Cardiac fibroblast (primary cell): ENCODE measurements at regions not wholly inside any gene's neighbourhood (a gene's known extent, or its start where the extent isn't known, plus 50 kb on each side); places are given as distances from the start of the nearest gene placed in this dataset.

Source experiments
- DNase-seq, 2 donors: peaks; one replicate each; pipeline versions ENCODE4 v3.0.0 to v3.0.0-alpha.2; 2010; ENCODE audit warnings: low read depth in 2 of 2
- H3K4me3 ChIP-seq, 2 donors: replicated peaks in 1 of 2; 1 replicate in 1 of 2; 2 replicates in 1 of 2; pipeline ENCODE4 v1.5.1; 2011; ENCODE audit warnings: low read depth in 2 of 2, low read length in 2 of 2, mild to moderate bottlenecking in 2 of 2, moderate library complexity in 1 of 2
- CTCF ChIP-seq: IDR thresholded peaks from one replicate; pipeline ENCODE4 v1.5.1; 2011; ENCODE audit warnings: low read depth, mild to moderate bottlenecking, low read length, inconsistent platforms

- no peak for DNase-seq
- no peak overlapping the region for H3K4me3 ChIP-seq
- TF ChIP-seq CTCF: no peak
Measured at GRCh38 chr18:73313476-73313875, 445.7 kb upstream of the NETO1 start.

- no peak overlapping the region for H3K4me3 ChIP-seq
- TF ChIP-seq CTCF: no peak
- no peak for DNase-seq
Measured at GRCh38 chr18:73296686-73297085, 428.9 kb upstream of the NETO1 start.

GRCh38 chr18:73292156-73292555 lies 424.4 kb upstream of the NETO1 start:
- no peak overlapping the region for H3K4me3 ChIP-seq
- TF ChIP-seq CTCF: no peak

GRCh38 chr18:73288813-73289212 lies 421.0 kb upstream of the NETO1 start:
- DNase-seq: no peak
- no peak for TF ChIP-seq CTCF
- no peak overlapping the region for H3K4me3 ChIP-seq

More at GRCh38 chr18:73292156-73292555, 424.4 kb upstream of the NETO1 start:
- DNase-seq: no peak

- H3K4me3 ChIP-seq: no peak overlapping the region
- TF ChIP-seq CTCF: no peak
- DNase-seq: no peak
Measured at GRCh38 chr18:73286584-73286983, 418.8 kb upstream of the NETO1 start.

GRCh38 chr18:73283788-73284187 lies 416.0 kb upstream of the NETO1 start:
- no peak for TF ChIP-seq CTCF
- no peak overlapping the region for H3K4me3 ChIP-seq
- DNase-seq: peak; percentile 4 to 10

- no peak overlapping the region for H3K4me3 ChIP-seq
- DNase-seq: peak in 1 of 2 donors; percentile 28
- no peak for TF ChIP-seq CTCF
Measured at GRCh38 chr18:73283032-73283431, 415.2 kb upstream of the NETO1 start.
